DOHH2 (cell line): ENCODE measurements at regions not wholly inside any gene's neighbourhood (a gene's known extent, or its start where the extent isn't known, plus 50 kb on each side); places are given as distances from the start of the nearest gene placed in this dataset.

ENCODE experiments used
- H3F3A ChIP-seq: fragments of 200-600 bp; sonication (generic), shearing (Covaris generic); 2 replicates; pipeline ENCODE4 v1.6.0; 2016; ENCODE audit warnings: antibody characterized with exemption, mild to moderate bottlenecking; ENCODE audit not compliant: control insufficient read depth, insufficient read depth
- H3K27ac ChIP-seq: fragments of 200-600 bp; sonication (generic); 2 replicates; pipeline ENCODE4 v1.5.1; 2014; ENCODE audit warnings: low read depth, mild to moderate bottlenecking, low read length, moderate library complexity
- H3K27me3 ChIP-seq: fragments of 200-600 bp; sonication (generic); 2 replicates; pipeline ENCODE4 v1.6.1; 2014; ENCODE audit warnings: mild to moderate bottlenecking, low read length, mixed read lengths; ENCODE audit not compliant: control insufficient read depth
- H3K36me3 ChIP-seq: fragments of 200-600 bp; sonication (generic); 2 replicates; pipeline ENCODE4 v1.6.1; 2014; ENCODE audit warnings: mild to moderate bottlenecking, low read length, moderate library complexity, mixed read lengths; ENCODE audit not compliant: control insufficient read depth
- H3K4me1 ChIP-seq: fragments of 200-600 bp; sonication (generic); 2 replicates; pipeline ENCODE4 v1.6.1; 2014; ENCODE audit warnings: mild to moderate bottlenecking, low read length, mixed read lengths; ENCODE audit not compliant: control insufficient read depth
- H3K4me2 ChIP-seq: fragments of 200-600 bp; sonication (generic); 2 replicates; pipeline ENCODE4 v1.6.0; 2014; ENCODE audit warnings: mild to moderate bottlenecking, low read length, moderate library complexity
- H3K4me3 ChIP-seq: fragments of 200-600 bp; sonication (generic); 2 replicates; pipeline ENCODE4 v1.5.1; 2014; ENCODE audit warnings: mild to moderate bottlenecking, low read length, mixed read lengths
- H3K79me2 ChIP-seq: fragments of 200-600 bp; sonication (generic); 2 replicates; pipeline ENCODE4 v1.6.1; 2014; ENCODE audit warnings: mild to moderate bottlenecking, low read length, mixed read lengths; ENCODE audit not compliant: control insufficient read depth
- H3K9me2 ChIP-seq: fragments of 200-600 bp; sonication (generic); replicated peaks from 2 replicates; pipeline ENCODE4 v1.6.1; 2014; ENCODE audit warnings: mild to moderate bottlenecking, low read length, mixed read lengths; ENCODE audit not compliant: control insufficient read depth
- H3K9me3 ChIP-seq: fragments of 200-600 bp; sonication (generic); 2 replicates; pipeline ENCODE4 v1.6.1; 2014; ENCODE audit warnings: antibody characterized with exemption, low read length, mixed read lengths; ENCODE audit not compliant: control insufficient read depth, insufficient read depth
- H4K20me1 ChIP-seq: fragments of 200-600 bp; sonication (generic); 2 replicates; pipeline ENCODE4 v1.6.0; 2014; ENCODE audit warnings: low read depth, mild to moderate bottlenecking, antibody characterized with exemption, low read length, moderate library complexity; ENCODE audit not compliant: control insufficient read depth, insufficient read depth
- EZH2phosphoT487 ChIP-seq: fragments of 200-600 bp; sonication (generic); IDR thresholded peaks from 2 replicates; pipeline ENCODE4 v1.6.1; 2017; ENCODE audit warnings: borderline replicate concordance, mild to moderate bottlenecking, antibody characterized with exemption, low read length, moderate library complexity, mixed read lengths
- TF ChIP-seq, protein P1 (sequence below): fragments of 200-600 bp; sonication (generic); IDR thresholded peaks from one replicate; pipeline ENCODE4 v1.5.1; 2014; ENCODE audit warnings: antibody characterized with exemption, mild to moderate bottlenecking, low read depth, low read length; ENCODE audit not compliant: poor library complexity, severe bottlenecking

DNA sequence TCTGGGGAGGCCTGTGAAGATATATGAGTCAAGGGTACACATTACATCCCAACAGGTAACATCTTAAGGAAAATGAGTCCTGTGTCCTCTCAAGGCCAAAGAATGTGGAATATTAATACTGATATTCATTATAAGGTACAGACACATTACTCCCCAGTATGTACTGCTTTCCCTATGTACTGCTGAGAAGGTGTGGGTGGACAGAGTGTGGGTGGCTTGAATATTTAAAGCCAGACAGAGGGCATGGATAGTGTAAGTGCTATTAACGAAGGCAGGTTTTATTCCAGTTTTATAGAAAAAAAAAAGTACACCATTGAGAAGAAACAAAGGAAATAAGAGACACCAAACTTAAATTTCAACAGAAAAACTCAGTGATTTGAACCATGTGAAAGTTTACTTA is 1054.4 kb downstream of the XPNPEP1 start:
- no peaks in the 10 kb centered on the region for H3K4me1 ChIP-seq
- no peaks in the 10 kb centered on the region; the same call in 1 of the 2 replicates for H3K27me3 ChIP-seq
- no peaks in the 10 kb centered on the region for H3K36me3 ChIP-seq
- H3K9me2 ChIP-seq, result no peaks in the 10 kb centered on the region
- no peaks in the 10 kb centered on the region for H3F3A ChIP-seq
- no peak overlapping the region for H3K4me3 ChIP-seq
- no peaks in the 10 kb centered on the region for H3K79me2 ChIP-seq
- no peaks in the 10 kb centered on the region for H3K9me3 ChIP-seq
- TF ChIP-seq, protein P1, sequence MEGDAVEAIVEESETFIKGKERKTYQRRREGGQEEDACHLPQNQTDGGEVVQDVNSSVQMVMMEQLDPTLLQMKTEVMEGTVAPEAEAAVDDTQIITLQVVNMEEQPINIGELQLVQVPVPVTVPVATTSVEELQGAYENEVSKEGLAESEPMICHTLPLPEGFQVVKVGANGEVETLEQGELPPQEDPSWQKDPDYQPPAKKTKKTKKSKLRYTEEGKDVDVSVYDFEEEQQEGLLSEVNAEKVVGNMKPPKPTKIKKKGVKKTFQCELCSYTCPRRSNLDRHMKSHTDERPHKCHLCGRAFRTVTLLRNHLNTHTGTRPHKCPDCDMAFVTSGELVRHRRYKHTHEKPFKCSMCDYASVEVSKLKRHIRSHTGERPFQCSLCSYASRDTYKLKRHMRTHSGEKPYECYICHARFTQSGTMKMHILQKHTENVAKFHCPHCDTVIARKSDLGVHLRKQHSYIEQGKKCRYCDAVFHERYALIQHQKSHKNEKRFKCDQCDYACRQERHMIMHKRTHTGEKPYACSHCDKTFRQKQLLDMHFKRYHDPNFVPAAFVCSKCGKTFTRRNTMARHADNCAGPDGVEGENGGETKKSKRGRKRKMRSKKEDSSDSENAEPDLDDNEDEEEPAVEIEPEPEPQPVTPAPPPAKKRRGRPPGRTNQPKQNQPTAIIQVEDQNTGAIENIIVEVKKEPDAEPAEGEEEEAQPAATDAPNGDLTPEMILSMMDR, result no peak
- no peak for TF ChIP-seq EZH2phosphoT487
- no peak overlapping the region for H3K27ac ChIP-seq
- H4K20me1 ChIP-seq, result no peaks in the 10 kb centered on the region
- H3K4me2 ChIP-seq, result no peak overlapping the region

- no peak overlapping the region for H3K27ac ChIP-seq
- H3K9me3 ChIP-seq, result no peaks in the 10 kb centered on the region
- TF ChIP-seq, protein P1, result no peak
- no peak for TF ChIP-seq EZH2phosphoT487
- no peaks in the 10 kb centered on the region for H4K20me1 ChIP-seq
- no peaks in the 10 kb centered on the region; the same call in 1 of the 2 replicates for H3K27me3 ChIP-seq
- no peaks in the 10 kb centered on the region for H3K36me3 ChIP-seq
- H3F3A ChIP-seq, result no peaks in the 10 kb centered on the region
- no peaks in the 10 kb centered on the region for H3K79me2 ChIP-seq
- no peaks in the 10 kb centered on the region for H3K9me2 ChIP-seq
- H3K4me2 ChIP-seq, result no peak overlapping the region
- H3K4me3 ChIP-seq, result no peak overlapping the region
- no peaks in the 10 kb centered on the region for H3K4me1 ChIP-seq
These were observed 1060.5 kb downstream of the XPNPEP1 start for GRCh38 chr10:108862676-108863350.

GRCh38 chr10:108861181-108861754 is 1062.0 kb downstream of the XPNPEP1 start:
- Histone ChIP-seq H3K36me3 (no peaks in the 10 kb centered on the region), H3K4me3 (no peak overlapping the region), H3K27ac (no peak overlapping the region), H3K27me3 (no peaks in the 10 kb centered on the region; the same call in 1 of the 2 replicates), H3K4me2 (no peak overlapping the region), H3K79me2 (no peaks in the 10 kb centered on the region), H3F3A (no peaks in the 10 kb centered on the region), H3K4me1 (no peaks in the 10 kb centered on the region), H3K9me2 (no peaks in the 10 kb centered on the region), H3K9me3 (no peaks in the 10 kb centered on the region), H4K20me1 (no peaks in the 10 kb centered on the region)
- TF ChIP-seq, protein P1, result no peak
- TF ChIP-seq EZH2phosphoT487, result no peak
